K562 (cell line): ENCODE measurements at regions not wholly inside any gene's neighbourhood (a gene's known extent, or its start where the extent isn't known, plus 50 kb on each side); places are given as distances from the start of the nearest gene placed in this dataset.

Experiments used
- BACH1 ChIP-seq: fragments of 200-800 bp; sonication (Bioruptor generic); IDR thresholded peaks from 2 replicates; pipeline ENCODE4 v1.6.1; 2016; ENCODE audit warnings: missing genetic modification characterization, missing compliant biosample characterization
- KLF1 ChIP-seq: fragments of 450-650 bp; IDR thresholded peaks from 2 replicates; pipeline ENCODE4 v1.6.1; 2016; ENCODE audit warnings: missing genetic modification characterization, missing compliant biosample characterization
- LARP7 ChIP-seq: fragments of 450-650 bp; IDR thresholded peaks from 2 replicates; pipeline ENCODE4 v1.6.1; 2016
- MCM7 ChIP-seq, 2 experiments: fragments of 450-650 bp; IDR thresholded peaks; 2 replicates each; pipeline ENCODE4 v1.6.1; 2016 to 2018
- NCOA1 ChIP-seq: fragments of 450-650 bp; IDR thresholded peaks from 2 replicates; pipeline ENCODE4 v1.6.1; 2016; ENCODE audit warnings: low read depth
- NCOA4 ChIP-seq: fragments of 450-650 bp; IDR thresholded peaks from 2 replicates; pipeline ENCODE4 v1.6.1; 2018; ENCODE audit warnings: mild to moderate bottlenecking; ENCODE audit not compliant: partially characterized antibody
- POLR2AphosphoS2 ChIP-seq: IDR thresholded peaks from 2 replicates; pipeline ENCODE4 v1.6.1; 2012; ENCODE audit warnings: low read length, improper control_type of control experiment
- RAD51 ChIP-seq: fragments of 450-650 bp; IDR thresholded peaks from 2 replicates; pipeline ENCODE4 v1.7.1; 2016; ENCODE audit warnings: low read depth, mild to moderate bottlenecking, borderline replicate concordance
- SREBF1 ChIP-seq: fragments of 150-350 bp; IDR thresholded peaks from 2 replicates; pipeline ENCODE4 v1.6.1; 2014; ENCODE audit warnings: antibody characterized with exemption, low read depth, low read length, borderline replicate concordance
- TCF3 ChIP-seq: sonication (generic); formaldehyde crosslinking; IDR thresholded peaks from 2 replicates; pipeline ENCODE4 v1.4.0; 2020; ENCODE audit warnings: mild to moderate bottlenecking, missing genetic modification reagents
- TFAM ChIP-seq: fragments of 250-450 bp; sonication (Bioruptor Pico); conservative IDR thresholded peaks from 2 replicates; pipeline ENCODE4 v1.5.0; 2021; ENCODE audit warnings: mild to moderate bottlenecking, moderate library complexity
- ZNF263 ChIP-seq: sonication (generic); formaldehyde crosslinking; IDR thresholded peaks from 2 replicates; pipeline ENCODE4 v1.8.0; 2022; ENCODE audit warnings: mild to moderate bottlenecking, missing genetic modification reagents, borderline replicate concordance
- TF ChIP-seq, protein P1 (sequence below): fragments of 450-650 bp; IDR thresholded peaks from 2 replicates; pipeline ENCODE4 v1.7.1; 2018; ENCODE audit warnings: mild to moderate bottlenecking, low read depth; ENCODE audit not compliant: partially characterized antibody
- TF ChIP-seq, protein P2 (sequence below): fragments of 250-450 bp; sonication (Bioruptor Pico); IDR thresholded peaks from 2 replicates; pipeline ENCODE4 v1.4.0; 2020; ENCODE audit warnings: mild to moderate bottlenecking, moderate library complexity, borderline replicate concordance
- TF ChIP-seq, protein P3 (sequence below): fragments of 250-450 bp; sonication (Bioruptor Pico); IDR thresholded peaks from 2 replicates; pipeline ENCODE4 v1.4.0; 2020; ENCODE audit warnings: mild to moderate bottlenecking, moderate library complexity
- TF ChIP-seq, protein P4 (sequence below): fragments of 450-650 bp; formaldehyde crosslinking; IDR thresholded peaks from 2 replicates; pipeline ENCODE4 v1.4.0; 2020; ENCODE audit warnings: mild to moderate bottlenecking, mixed read lengths
- TF ChIP-seq, protein P5 (sequence below), 2 experiments: fragments of 450-650 bp in 1 of 2; sonication (generic) in 1 of 2; formaldehyde crosslinking in 1 of 2; IDR thresholded peaks in 1 of 2; conservative IDR thresholded peaks in 1 of 2; 2 replicates each; pipeline versions ENCODE4 v1.6.1 to v1.8.1; 2016 to 2023; ENCODE audit warnings: mild to moderate bottlenecking in 2 of 2, moderate library complexity in 2 of 2, inconsistent platforms in 1 of 2, missing genetic modification reagents in 1 of 2

DNA sequence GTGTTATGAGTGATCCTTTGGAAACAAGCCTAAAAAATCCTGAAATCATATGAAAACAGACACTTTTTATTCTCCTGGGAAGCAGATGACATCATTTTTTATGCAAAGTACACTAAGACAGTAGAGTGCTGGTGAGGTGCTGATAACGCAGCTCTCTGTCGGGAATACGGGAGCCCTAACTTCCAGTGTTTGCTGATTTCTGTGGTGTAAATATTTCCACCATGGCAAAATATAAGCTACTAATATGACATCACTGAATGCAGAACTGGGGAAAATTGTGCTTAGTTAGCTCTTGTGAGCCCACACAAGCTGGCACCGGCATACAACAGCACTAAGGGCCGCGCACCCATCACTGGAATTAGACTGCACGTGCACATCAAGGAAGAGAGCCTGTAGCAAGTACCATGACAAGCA lies 82.6 kb downstream of the FAM76B start (continued):
- TF ChIP-seq, protein P1, sequence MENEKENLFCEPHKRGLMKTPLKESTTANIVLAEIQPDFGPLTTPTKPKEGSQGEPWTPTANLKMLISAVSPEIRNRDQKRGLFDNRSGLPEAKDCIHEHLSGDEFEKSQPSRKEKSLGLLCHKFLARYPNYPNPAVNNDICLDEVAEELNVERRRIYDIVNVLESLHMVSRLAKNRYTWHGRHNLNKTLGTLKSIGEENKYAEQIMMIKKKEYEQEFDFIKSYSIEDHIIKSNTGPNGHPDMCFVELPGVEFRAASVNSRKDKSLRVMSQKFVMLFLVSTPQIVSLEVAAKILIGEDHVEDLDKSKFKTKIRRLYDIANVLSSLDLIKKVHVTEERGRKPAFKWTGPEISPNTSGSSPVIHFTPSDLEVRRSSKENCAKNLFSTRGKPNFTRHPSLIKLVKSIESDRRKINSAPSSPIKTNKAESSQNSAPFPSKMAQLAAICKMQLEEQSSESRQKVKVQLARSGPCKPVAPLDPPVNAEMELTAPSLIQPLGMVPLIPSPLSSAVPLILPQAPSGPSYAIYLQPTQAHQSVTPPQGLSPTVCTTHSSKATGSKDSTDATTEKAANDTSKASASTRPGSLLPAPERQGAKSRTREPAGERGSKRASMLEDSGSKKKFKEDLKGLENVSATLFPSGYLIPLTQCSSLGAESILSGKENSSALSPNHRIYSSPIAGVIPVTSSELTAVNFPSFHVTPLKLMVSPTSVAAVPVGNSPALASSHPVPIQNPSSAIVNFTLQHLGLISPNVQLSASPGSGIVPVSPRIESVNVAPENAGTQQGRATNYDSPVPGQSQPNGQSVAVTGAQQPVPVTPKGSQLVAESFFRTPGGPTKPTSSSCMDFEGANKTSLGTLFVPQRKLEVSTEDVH: no peak
- TF ChIP-seq, protein P2, sequence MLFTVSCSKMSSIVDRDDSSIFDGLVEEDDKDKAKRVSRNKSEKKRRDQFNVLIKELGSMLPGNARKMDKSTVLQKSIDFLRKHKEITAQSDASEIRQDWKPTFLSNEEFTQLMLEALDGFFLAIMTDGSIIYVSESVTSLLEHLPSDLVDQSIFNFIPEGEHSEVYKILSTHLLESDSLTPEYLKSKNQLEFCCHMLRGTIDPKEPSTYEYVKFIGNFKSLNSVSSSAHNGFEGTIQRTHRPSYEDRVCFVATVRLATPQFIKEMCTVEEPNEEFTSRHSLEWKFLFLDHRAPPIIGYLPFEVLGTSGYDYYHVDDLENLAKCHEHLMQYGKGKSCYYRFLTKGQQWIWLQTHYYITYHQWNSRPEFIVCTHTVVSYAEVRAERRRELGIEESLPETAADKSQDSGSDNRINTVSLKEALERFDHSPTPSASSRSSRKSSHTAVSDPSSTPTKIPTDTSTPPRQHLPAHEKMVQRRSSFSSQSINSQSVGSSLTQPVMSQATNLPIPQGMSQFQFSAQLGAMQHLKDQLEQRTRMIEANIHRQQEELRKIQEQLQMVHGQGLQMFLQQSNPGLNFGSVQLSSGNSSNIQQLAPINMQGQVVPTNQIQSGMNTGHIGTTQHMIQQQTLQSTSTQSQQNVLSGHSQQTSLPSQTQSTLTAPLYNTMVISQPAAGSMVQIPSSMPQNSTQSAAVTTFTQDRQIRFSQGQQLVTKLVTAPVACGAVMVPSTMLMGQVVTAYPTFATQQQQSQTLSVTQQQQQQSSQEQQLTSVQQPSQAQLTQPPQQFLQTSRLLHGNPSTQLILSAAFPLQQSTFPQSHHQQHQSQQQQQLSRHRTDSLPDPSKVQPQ (CRISPR knock-in tag): no peak
- TF ChIP-seq MCM7 (IDR thresholded peaks at IDR 0.05) (no peak), BACH1 (no peak), LARP7 (no peak), TFAM (CRISPR knock-in tag) (no peak), SREBF1 (no peak), NCOA4 (no peak), NCOA1 (0 out of 2 replicates have a peak, but pooled peaks have one; percentile 19), POLR2AphosphoS2 (no peak), KLF1 (no peak), ZNF263 (CRISPR knock-in tag) (no peak), TCF3 (peak; percentile 85), RAD51 (no peak)
- TF ChIP-seq, protein P3, sequence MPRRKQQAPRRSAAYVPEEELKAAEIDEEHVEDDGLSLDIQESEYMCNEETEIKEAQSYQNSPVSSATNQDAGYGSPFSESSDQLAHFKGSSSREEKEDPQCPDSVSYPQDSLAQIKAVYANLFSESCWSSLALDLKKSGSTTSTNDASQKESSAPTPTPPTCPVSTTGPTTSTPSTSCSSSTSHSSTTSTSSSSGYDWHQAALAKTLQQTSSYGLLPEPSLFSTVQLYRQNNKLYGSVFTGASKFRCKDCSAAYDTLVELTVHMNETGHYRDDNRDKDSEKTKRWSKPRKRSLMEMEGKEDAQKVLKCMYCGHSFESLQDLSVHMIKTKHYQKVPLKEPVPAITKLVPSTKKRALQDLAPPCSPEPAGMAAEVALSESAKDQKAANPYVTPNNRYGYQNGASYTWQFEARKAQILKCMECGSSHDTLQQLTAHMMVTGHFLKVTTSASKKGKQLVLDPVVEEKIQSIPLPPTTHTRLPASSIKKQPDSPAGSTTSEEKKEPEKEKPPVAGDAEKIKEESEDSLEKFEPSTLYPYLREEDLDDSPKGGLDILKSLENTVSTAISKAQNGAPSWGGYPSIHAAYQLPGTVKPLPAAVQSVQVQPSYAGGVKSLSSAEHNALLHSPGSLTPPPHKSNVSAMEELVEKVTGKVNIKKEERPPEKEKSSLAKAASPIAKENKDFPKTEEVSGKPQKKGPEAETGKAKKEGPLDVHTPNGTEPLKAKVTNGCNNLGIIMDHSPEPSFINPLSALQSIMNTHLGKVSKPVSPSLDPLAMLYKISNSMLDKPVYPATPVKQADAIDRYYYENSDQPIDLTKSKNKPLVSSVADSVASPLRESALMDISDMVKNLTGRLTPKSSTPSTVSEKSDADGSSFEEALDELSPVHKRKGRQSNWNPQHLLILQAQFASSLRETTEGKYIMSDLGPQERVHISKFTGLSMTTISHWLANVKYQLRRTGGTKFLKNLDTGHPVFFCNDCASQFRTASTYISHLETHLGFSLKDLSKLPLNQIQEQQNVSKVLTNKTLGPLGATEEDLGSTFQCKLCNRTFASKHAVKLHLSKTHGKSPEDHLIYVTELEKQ (CRISPR knock-in tag): no peak
- TF ChIP-seq, protein P4, sequence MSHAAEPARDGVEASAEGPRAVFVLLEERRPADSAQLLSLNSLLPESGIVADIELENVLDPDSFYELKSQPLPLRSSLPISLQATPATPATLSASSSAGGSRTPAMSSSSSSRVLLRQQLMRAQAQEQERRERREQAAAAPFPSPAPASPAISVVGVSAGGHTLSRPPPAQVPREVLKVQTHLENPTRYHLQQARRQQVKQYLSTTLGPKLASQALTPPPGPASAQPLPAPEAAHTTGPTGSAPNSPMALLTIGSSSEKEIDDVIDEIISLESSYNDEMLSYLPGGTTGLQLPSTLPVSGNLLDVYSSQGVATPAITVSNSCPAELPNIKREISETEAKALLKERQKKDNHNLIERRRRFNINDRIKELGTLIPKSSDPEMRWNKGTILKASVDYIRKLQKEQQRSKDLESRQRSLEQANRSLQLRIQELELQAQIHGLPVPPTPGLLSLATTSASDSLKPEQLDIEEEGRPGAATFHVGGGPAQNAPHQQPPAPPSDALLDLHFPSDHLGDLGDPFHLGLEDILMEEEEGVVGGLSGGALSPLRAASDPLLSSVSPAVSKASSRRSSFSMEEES (CRISPR knock-in tag): no peak
- TF ChIP-seq, protein P5, sequence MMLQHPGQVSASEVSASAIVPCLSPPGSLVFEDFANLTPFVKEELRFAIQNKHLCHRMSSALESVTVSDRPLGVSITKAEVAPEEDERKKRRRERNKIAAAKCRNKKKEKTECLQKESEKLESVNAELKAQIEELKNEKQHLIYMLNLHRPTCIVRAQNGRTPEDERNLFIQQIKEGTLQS (IDR thresholded peaks at IDR 0.05): peak; percentile 97
- TF ChIP-seq, protein P5 (CRISPR knock-in tag; conservative IDR thresholded peaks at IDR 0.05): no peak
